Epithelial cell of esophagus (primary cell): ENCODE measurements at regions not wholly inside any gene's neighbourhood (a gene's known extent, or its start where the extent isn't known, plus 50 kb on each side); places are given as distances from the start of the nearest gene placed in this dataset.
A peak's percentile ranks its signal among the peaks of the same experiment; 100 is the strongest.

Experiments used
- DNase-seq: peaks from one replicate; pipeline ENCODE4 v3.0.0; 2010; ENCODE audit warnings: low read depth
- H3K4me3 ChIP-seq: 2 replicates; pipeline ENCODE4 v1.5.1; 2011; ENCODE audit warnings: mild to moderate bottlenecking, low read length, control low read depth
- TF ChIP-seq, protein P1 (sequence below): IDR thresholded peaks from 2 replicates; pipeline ENCODE4 v1.5.1; 2011; ENCODE audit warnings: low read depth, mild to moderate bottlenecking, low read length, control low read depth, inconsistent platforms; ENCODE audit not compliant: insufficient read depth; ENCODE audit errors: missing control alignments

DNA sequence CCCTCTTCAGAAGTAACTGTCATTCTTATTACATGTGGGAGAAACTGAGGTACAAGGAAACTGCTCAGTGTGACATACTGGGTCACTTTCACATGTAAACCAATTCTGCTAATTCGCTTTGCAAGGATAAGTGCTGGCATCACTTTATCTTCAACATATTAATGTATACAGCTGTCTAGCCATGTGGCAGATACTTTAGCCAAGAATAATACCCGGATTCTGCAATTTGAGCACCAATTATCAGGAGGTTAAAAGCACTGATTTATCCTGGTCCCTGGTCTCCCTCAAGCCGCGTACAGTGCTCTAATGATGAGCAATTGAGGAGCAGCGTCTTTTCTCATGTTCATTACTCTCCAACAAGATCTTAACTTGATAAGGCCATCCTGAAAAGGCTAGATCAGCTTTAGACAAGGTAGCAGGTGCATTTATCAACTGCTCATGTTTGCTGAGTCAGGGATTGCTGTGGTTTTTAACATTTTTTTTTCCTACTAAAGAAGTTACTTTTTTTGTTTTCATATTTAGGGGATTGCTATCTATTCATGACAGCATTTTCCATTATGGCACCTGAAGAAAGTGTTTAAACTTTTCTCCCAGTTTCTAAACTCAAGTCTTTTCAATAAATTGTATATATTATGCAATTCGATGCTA, 1066.3 kb upstream of the MAP3K7 start:
- TF ChIP-seq, protein P1, sequence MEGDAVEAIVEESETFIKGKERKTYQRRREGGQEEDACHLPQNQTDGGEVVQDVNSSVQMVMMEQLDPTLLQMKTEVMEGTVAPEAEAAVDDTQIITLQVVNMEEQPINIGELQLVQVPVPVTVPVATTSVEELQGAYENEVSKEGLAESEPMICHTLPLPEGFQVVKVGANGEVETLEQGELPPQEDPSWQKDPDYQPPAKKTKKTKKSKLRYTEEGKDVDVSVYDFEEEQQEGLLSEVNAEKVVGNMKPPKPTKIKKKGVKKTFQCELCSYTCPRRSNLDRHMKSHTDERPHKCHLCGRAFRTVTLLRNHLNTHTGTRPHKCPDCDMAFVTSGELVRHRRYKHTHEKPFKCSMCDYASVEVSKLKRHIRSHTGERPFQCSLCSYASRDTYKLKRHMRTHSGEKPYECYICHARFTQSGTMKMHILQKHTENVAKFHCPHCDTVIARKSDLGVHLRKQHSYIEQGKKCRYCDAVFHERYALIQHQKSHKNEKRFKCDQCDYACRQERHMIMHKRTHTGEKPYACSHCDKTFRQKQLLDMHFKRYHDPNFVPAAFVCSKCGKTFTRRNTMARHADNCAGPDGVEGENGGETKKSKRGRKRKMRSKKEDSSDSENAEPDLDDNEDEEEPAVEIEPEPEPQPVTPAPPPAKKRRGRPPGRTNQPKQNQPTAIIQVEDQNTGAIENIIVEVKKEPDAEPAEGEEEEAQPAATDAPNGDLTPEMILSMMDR: no peak
- DNase-seq: no peak
- no peak overlapping the region for H3K4me3 ChIP-seq

DNA sequence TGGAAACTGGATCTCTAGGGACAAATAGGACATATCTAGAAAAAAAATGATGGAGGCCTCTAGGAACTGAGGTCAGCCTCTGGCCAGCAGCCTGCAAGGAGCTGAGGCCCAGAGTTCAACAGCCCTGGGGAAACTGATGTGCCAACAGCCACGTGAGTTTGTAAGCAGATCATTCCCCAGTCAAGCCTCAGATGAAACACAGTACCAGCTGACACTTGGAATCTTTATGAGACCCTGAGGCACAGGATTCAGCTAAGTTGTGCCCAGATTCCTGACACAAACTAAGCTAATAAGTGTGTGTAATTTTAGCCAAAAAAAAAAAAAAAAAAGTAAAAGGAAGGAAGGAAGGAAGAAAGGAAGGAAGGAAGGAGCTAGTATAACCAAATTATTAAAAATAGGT, 1059.8 kb upstream of the MAP3K7 start:
- TF ChIP-seq, protein P1: no peak
- H3K4me3 ChIP-seq: no peak overlapping the region
- no peak for DNase-seq

DNA sequence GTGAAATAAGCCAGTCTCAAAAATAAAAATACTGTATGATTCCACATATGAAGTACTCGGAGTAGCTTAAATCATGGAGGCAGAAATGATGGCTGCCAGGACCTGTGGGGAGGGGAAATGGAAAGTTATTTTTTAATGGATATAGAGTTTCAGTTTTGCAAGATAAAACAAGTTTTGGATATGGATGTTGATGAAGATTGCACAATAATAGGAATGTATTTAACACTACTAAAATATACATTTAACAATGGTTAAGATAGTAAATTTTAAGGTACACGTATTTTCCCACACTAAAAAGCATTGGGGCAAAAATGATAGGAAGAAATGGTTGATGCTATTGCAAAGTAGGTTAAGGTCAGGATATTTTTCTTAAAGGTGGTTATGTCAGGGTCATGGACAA, 1058.9 kb upstream of the MAP3K7 start:
- TF ChIP-seq, protein P1: no peak
- H3K4me3 ChIP-seq: no peak overlapping the region
- no peak for DNase-seq

DNA sequence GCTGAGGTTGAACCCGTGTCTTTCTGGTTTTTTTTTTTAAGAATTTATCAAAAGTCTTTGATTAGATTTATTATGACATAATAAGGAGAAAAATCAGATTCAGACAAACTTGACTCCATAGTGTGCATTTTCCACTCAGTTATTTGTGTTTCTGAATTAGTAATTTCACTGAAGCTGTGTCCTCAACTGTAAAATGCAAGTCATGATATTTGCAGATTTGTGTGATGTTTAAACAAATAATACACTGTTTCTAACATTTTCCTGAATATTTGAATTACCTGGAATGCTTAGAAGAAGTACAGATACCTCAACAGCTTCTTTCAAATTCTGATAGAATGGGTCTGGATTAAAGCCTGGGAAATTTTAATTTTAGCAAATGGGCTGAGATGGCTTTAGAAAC, 1050.3 kb upstream of the MAP3K7 start:
- TF ChIP-seq, protein P1: no peak
- no peak overlapping the region for H3K4me3 ChIP-seq
- DNase-seq: no peak

DNA sequence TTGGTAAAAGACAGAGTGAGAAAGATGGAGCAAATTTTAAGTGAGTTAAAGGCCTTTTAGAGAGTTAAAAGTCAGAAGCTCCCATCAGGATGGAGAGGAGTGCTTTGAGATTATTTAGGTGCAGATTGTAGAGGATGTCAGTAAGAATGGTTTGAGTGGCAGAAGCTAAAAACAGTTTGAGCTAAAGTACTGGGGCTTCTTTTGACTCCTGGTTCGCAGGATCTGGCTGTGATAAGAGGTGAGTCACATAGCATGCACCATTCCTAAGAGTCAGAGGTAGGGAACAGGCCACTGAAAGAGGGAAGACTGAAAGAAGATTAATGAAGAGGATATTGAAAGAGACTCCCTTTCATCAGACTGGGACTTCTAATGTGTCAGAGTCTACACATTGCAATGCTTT, 1047.9 kb upstream of the MAP3K7 start:
- DNase-seq: peak; percentile 29
- TF ChIP-seq, protein P1: no peak
- no peak overlapping the region for H3K4me3 ChIP-seq

DNA sequence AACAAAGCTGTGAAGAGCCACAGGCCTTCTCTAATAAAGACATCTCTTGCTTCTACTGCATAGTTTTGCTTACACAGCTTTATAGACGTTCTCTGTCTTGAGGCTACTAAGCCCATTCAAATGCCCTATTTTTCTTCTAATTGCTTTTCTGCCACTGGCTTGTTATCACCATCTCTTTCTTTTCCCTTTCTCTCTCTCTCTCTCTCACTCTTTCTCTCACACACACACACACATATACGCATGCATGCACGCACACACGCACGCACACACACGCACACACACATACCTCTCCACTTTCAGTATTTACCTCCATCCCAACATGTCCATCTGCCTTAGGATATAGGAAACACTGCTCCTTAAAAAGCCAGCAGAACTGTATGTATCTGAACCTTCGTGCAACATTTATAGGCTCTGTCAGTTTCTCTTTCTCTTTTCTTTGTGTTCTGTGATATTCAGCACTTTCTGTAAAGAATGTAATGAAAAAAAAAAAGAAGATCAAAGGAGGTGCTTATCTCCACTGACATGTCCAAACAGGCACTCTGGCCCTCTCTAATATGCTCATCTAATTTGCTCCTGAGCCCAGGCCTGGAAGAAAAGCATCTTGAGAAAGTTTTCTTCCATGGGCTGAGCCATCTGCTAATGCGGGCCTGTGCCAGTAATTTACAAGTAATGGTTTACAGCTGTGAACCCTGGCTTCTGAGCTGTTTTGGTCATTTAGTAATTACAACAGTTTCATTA, 1046.7 kb upstream of the MAP3K7 start:
- H3K4me3 ChIP-seq: no peak overlapping the region
- TF ChIP-seq, protein P1: no peak
- DNase-seq: no peak
